Ectodermal cell (in vitro differentiated cells): ENCODE measurements at regions not wholly inside any gene's neighbourhood (a gene's known extent, or its start where the extent isn't known, plus 50 kb on each side); places are given as distances from the start of the nearest gene placed in this dataset.
"Not testable (repeated sequence)": the region's sequence is repeated elsewhere in the genome, so short reads cannot be mapped to it uniquely, and the experiment has no call there.

Experiments
- H3K27ac ChIP-seq: 2 replicates; pipeline ENCODE4 v1.7.0; 2013; ENCODE audit warnings: mild to moderate bottlenecking, low read depth, low read length; ENCODE audit not compliant: insufficient read depth, poor library complexity, severe bottlenecking
- H3K27me3 ChIP-seq: 2 replicates; pipeline ENCODE4 v1.7.0; 2013; ENCODE audit warnings: mild to moderate bottlenecking, low read length; ENCODE audit not compliant: insufficient read depth, control insufficient read depth, poor library complexity, severe bottlenecking
- H3K36me3 ChIP-seq: one replicate; pipeline ENCODE4 v1.7.0; 2013; ENCODE audit warnings: low read length; ENCODE audit not compliant: control insufficient read depth, insufficient read depth
- H3K4me1 ChIP-seq: one replicate; pipeline ENCODE4 v1.7.0; 2013; ENCODE audit warnings: low read length; ENCODE audit not compliant: control insufficient read depth, insufficient read depth
- H3K4me3 ChIP-seq: 2 replicates; pipeline ENCODE4 v1.7.0; 2013; ENCODE audit warnings: low read depth, low read length, control low read depth; ENCODE audit not compliant: insufficient read depth
- H3K9me3 ChIP-seq: 2 replicates; pipeline ENCODE4 v1.7.0; 2013; ENCODE audit warnings: mild to moderate bottlenecking, low read length, moderate library complexity; ENCODE audit not compliant: control insufficient read depth
- WGBS, 2 experiments: methylation state at CpG; one replicate each; pipeline ENCODE4 v1.1.7; 2013; ENCODE audit warnings: missing lambda C conversion rate in 2 of 2; 5-methylcytosine and 5-hydroxymethylcytosine counted together

DNA sequence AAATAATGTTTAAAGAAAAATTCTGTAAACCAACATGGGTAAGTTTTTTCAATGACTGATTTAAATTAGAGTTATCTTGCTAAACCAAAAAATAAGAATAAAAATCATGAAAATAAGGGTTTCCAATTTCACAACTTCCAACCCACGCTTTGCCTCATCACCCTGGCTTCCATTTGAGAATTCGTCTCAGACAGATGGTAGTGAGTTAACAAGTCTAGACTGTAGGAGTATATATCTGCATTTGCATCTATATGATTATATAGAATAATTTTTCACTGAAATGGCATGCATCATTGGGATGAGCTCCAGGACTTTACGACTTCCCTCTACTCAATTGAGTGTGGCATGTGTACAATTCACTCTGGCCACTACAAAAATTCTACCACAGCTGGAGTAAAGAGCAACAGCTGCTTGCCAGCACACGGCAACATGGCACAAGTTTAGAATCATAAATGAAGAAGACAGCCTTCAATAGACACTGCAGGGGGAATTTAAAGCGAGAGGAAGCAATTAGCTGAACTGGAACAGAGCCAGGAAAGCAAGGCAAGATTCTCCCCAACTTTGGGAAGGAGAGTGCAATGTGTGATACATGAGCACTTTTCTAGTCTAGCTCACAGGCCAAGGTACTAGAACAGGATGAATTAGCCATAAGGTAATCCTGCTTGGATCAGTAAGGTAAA is 1673.5 kb upstream of the CELF4 start:
- Histone ChIP-seq H3K4me3 (no peak overlapping the region), H3K36me3 (no peaks in the 10 kb centered on the region), H3K9me3 (no peaks in the 10 kb centered on the region), H3K27me3 (no peaks in the 10 kb centered on the region), H3K4me1 (no peaks in the 10 kb centered on the region), H3K27ac (no peak overlapping the region)
- WGBS, 2 experiments = 93 to 96% methylated on average over 3 to 4 of the region's 5 CpGs

DNA sequence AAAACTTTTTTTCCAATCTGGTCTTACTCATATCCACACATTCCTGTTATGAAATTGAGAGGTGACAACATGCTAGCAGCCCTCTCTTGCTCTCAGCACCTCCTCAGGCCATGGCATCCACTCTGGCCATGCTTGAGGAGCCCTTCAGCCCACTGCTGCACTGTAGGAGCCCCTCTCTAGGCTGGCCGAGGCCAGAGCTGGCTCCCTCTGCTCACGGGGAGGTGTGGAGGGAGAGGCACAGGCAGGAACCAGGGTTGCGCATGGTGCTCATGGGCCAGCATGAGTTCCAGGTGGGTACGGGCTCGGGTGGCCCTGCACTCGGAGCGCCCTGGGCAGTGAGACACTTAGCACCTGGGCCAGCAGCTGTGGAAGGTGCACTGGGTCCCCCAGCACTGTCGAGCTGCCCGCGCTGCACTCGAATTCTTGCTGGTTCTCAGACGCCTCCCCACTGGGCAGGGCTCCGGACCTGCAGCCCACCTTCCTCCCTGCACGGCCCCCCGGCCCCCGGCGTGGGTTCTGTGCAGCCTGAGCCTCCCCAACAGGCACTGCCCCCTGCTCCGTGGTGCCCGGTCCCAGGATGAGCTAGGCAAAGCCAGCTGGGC is 1669.6 kb upstream of the CELF4 start:
- Histone ChIP-seq H3K27me3 (no peaks in the 10 kb centered on the region), H3K27ac (no peak overlapping the region), H3K9me3 (no peaks in the 10 kb centered on the region), H3K4me3 (no peak overlapping the region), H3K4me1 (no peaks in the 10 kb centered on the region), H3K36me3 (no peaks in the 10 kb centered on the region)
- WGBS, 2 experiments = 95 to 96% methylated on average over 19 of the region's 19 CpGs

DNA sequence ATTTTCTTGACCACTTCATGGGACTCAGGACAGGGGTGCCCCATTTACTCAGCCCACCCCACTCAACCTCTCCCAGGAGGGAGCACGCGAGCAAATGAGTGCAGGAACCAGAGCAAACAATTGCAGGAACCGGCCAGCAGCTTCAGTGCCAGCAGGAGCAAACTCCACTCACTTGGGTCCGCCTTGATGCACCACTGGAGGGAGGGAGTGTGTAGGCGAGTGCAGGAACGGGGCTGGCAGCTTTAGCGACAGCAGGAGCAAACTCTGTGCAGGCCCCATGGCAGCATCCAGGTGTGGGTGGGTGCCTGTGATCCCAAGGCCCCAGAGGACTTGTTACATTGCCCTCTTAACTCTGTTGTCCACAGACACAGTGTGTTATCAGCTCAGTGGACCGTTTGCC is 1667.3 kb upstream of the CELF4 start:
- Histone ChIP-seq H3K9me3 (no peaks in the 10 kb centered on the region), H3K36me3 (no peaks in the 10 kb centered on the region), H3K4me1 (no peaks in the 10 kb centered on the region), H3K4me3 (no peak overlapping the region), H3K27me3 (no peaks in the 10 kb centered on the region), H3K27ac (no peak overlapping the region)
- WGBS, 2 experiments = 93 to 95% methylated on average over 8 of the region's 8 CpGs

DNA sequence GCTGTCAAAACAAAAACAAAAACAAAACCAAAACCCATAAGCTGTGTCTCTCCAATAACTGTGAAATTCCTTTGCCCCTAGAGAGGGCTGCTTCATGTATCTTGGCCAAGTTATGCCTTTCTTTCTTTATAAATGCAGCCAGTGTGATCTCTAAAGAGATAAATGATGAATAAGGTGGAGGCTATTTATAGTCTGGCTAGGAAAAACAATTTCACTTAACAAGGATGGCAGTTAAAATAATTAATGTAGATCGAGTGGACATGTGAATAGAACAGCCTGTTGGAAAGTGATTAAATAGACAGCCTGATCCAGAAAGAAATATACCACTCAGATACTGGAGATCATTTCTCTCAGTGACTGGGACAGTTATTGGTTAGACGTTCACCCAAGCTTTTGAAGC is 1666.9 kb upstream of the CELF4 start:
- H3K27me3 ChIP-seq = no peaks in the 10 kb centered on the region
- no peaks in the 10 kb centered on the region for H3K36me3 ChIP-seq
- no peak overlapping the region for H3K4me3 ChIP-seq
- H3K4me1 ChIP-seq = no peaks in the 10 kb centered on the region
- 96 to 100% methylated on average over 2 of the region's 2 CpGs for WGBS, 2 experiments
- no peaks in the 10 kb centered on the region for H3K9me3 ChIP-seq
- no peak overlapping the region for H3K27ac ChIP-seq

DNA sequence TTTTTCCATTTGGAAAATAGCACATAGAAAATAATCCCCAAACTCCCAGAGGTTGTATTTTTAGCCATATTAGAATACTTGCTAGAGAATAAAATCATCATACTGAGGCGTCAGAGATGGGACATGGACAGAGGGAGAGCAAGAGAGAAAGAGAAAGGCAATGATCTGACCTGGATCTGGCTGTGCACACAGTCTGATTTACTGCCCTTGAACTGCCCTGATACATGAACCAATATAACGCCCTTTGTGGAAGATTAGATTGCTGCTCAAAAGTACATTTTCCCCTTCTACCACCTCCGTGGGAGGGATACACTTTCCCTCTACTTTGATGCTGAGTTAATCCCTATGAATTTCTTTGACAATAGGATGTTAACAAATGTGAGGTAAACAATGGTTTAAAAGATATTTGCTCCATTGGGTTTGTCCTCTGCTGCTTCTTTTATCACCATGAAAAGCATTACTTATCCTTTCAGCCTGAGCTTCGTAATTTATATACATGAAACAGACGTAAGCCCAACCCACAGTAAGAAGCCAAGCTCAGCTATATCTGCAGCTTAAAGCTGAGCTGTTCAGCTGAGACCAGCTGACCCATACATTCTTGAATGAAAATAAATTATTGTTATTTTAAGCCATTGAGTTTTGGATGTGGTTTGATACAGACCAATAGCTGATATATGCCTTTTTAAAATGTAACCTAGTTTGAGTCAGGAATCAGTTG is 1664.6 kb upstream of the CELF4 start:
- WGBS, 2 experiments = 60 to 78% methylated on average over 4 to 5 of the region's 5 CpGs

DNA sequence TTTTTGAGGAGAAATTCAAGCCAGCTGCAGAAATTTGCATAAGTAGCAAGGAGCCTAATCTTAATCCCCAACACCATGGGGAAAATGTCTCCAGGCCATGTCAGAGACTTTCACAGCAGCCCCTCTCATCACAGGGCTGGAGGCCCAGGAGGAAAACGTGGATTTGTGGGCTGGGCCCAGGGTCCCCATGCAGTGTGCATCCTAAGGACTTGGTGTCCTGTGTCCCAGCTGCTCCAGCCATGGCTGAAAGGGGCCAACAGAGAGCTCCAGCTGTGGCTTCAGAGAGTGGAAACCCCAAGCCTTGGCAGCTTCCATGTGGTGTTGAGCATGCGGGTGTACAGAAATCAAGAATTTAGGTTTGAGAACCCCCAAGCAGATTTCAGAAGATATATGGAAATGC is 1662.2 kb upstream of the CELF4 start:
- H3K27ac ChIP-seq, H3K27me3 ChIP-seq, H3K9me3 ChIP-seq, H3K4me1 ChIP-seq, H3K36me3 ChIP-seq, H3K4me3 ChIP-seq: not testable (repeated sequence)
- 93 to 94% methylated on average over 2 of the region's 2 CpGs for WGBS, 2 experiments

More for the DNA sequence above, 1664.6 kb upstream of the CELF4 start:
- H3K27me3 ChIP-seq = no peaks in the 10 kb centered on the region
- H3K36me3 ChIP-seq = no peaks in the 10 kb centered on the region
- no peak overlapping the region for H3K4me3 ChIP-seq
- no peaks in the 10 kb centered on the region for H3K4me1 ChIP-seq
- no peaks in the 10 kb centered on the region for H3K9me3 ChIP-seq
- no peak overlapping the region for H3K27ac ChIP-seq

DNA sequence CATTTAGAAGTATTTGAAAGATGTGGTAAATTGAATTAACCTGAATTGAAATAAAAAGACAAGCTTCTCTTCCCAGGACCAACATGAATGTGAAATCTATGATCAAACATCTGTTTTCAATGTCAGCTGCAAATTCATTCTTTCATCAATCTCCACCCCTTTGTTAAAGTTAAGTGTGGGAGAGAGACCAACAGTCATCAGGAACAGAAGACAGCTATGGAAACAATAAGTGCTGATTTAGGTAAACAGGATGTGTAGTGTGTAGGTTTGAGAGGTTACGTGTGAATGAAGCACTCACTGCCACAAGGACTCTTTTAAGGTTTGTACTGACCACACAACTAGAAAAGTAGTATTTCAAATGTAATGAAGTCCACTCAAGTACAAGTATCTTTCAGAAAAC is 1659.8 kb upstream of the CELF4 start:
- no peaks in the 10 kb centered on the region for H3K27me3 ChIP-seq
- H3K9me3 ChIP-seq = no peaks in the 10 kb centered on the region
- 100% methylated on average over 1 of the region's 1 CpG for WGBS, 2 experiments
- H3K27ac ChIP-seq = no peak overlapping the region
- no peak overlapping the region for H3K4me3 ChIP-seq
- no peaks in the 10 kb centered on the region for H3K4me1 ChIP-seq
- H3K36me3 ChIP-seq = no peaks in the 10 kb centered on the region

DNA sequence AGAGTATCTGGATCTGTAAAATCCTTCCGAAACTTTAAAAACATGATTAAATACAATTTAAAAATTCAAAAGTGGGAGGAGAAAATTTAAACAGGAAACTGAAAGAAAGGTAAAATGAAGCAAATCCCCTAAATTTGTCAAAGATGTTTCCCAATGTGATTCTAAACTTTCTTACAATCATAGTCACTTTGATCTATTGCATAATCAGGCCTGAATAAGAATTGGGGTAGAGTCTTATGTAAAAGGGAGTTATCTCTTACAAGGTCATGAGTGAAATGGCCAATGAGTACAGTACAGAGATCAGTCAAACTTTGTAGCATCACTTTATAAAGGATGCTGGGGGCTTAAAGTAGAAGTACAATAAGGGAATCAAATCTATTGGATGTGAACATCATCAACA is 1657.7 kb upstream of the CELF4 start:
- Histone ChIP-seq H3K4me1 (no peaks in the 10 kb centered on the region), H3K4me3 (no peak overlapping the region), H3K27ac (no peak overlapping the region), H3K9me3 (no peaks in the 10 kb centered on the region), H3K27me3 (no peaks in the 10 kb centered on the region), H3K36me3 (no peaks in the 10 kb centered on the region)
- 100% methylated on average over 1 of the region's 1 CpG; no CpG with 5 or more reads in 1 of the 2 experiments for WGBS, 2 experiments

DNA sequence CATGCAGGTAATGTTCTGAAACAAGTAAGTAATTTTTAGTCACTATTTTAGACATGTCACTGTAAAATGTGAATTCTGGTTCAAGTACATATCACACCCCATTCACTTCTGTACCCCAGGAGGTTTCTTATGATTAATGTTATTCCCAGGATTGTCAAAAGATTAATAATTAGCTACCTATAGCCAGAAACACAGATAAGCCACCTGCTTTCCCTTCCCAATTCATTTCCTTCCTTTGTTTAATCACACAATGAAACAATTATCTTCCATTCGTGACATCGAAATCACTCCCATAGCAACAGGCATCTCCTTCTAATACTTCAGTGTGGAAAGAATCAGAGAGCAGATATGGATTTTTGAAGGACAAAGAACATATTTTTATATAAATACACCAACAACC is 1650.3 kb upstream of the CELF4 start:
- 75 to 88% methylated on average over 2 of the region's 2 CpGs for WGBS, 2 experiments
- no peaks in the 10 kb centered on the region for H3K4me1 ChIP-seq
- no peaks in the 10 kb centered on the region for H3K27me3 ChIP-seq
- no peak overlapping the region for H3K27ac ChIP-seq
- no peaks in the 10 kb centered on the region for H3K9me3 ChIP-seq
- no peak overlapping the region for H3K4me3 ChIP-seq
- H3K36me3 ChIP-seq = no peaks in the 10 kb centered on the region

DNA sequence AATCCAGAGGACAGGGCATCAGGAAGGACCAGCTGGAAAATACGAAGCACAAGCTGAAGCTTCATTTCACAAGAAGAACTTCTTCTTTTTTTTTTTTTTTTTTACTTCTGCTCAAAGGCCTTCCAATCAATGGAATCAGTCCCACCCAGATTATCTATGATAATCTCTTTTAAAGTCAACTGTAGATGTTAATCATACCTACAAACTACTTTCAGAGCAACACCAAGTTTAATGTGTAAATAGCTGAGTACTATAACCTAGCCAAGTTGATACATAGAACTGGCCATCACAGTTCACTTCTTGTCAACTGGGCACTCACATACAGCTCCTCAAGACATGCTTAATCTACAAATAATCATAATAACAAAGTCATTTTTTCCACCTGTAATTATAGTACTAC is 1645.9 kb upstream of the CELF4 start:
- H3K4me1 ChIP-seq = no peaks in the 10 kb centered on the region
- H3K9me3 ChIP-seq = no peaks in the 10 kb centered on the region
- WGBS, 2 experiments = 81 to 100% methylated on average over 1 of the region's 1 CpG
- no peak overlapping the region for H3K4me3 ChIP-seq
- no peaks in the 10 kb centered on the region for H3K36me3 ChIP-seq
- H3K27me3 ChIP-seq = no peaks in the 10 kb centered on the region
- H3K27ac ChIP-seq = no peak overlapping the region
